ENCODE measurements at regions not wholly inside any gene's neighbourhood (a gene's known extent, or its start where the extent isn't known, plus 50 kb on each side); places are given as distances from the start of the nearest gene placed in this dataset.

GRCh38 chr2:55973673-55974072, 50.1 kb upstream of the EFEMP1 start:
- DNase-seq (ENCODE audit: low spot score) = no peak

GRCh38 chr2:55976681-55977080, 53.1 kb upstream of the EFEMP1 start:
- no peak for DNase-seq (ENCODE audit: low spot score)

GRCh38 chr2:55985406-55985805, 61.8 kb upstream of the EFEMP1 start:
- no peak for DNase-seq (ENCODE audit: low spot score)

DNA sequence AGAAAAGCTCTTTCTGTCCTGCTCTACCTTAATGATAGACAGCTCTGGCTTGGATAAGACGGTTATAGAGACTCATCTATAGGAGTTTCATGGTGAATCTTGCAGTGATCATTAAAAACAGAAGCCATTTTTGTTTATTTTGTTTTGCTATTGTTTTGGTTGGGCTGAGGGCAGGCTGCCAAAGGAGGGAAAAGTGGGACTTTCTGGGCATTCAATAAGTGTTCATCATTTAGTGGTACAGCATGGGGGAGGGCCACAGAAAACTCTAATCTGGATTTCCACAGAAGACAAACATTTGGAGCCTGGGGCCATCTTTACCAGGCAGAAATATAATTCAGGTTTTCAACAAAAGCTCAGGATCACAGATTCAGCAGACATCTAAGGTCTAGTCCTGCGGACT, 62.4 kb upstream of the EFEMP1 start:
- DNase-seq (ENCODE audit: low spot score) = no peak

- no peak for DNase-seq (ENCODE audit: low spot score)
Observed at GRCh38 chr2:55986700-55987440, 63.3 kb upstream of the EFEMP1 start.

DNA sequence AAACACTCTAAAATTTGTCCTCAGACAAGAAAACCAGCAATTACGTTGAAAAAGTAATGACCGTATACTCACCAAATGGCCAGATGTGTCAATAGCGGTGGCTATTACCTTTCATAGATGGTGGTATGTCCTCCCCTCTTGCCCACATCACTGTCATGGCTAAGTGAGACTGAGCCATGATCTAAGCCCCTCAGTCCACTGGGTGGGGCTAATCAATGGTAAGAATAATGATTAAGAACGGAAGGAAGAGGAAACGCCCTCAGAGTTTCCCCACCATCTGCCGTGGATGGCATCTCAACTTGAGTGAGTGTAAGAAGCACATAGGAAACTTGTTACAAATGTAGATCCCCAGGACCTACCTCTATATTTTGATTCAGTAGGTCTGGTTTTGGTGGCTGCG, 65.8 kb upstream of the EFEMP1 start:
- no peak for DNase-seq (ENCODE audit: low spot score)

DNA sequence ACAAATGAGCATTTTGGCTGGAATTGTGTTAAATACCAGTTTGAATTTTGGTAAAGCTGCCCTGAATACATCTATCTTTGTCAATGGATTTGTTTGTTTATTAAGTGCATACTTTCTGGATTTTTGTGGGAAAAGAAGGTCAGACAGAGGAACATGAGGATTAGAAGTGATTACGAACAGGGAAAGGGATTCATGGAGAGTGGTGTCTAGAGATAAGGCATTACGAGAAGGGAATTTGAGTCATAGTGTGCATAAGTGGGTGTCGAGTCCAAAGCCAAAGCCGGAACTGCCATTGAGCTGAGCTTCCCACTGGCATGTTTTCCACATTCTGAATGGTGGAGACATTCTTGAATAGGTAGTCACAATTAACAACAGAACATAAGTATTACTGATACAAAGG, 68.9 kb upstream of the EFEMP1 start:
- no peak for DNase-seq (ENCODE audit: low spot score)

- DNase-seq (ENCODE audit: low spot score) = no peak
Observed at GRCh38 chr2:55993685-55994084, 70.1 kb upstream of the EFEMP1 start.

DNA sequence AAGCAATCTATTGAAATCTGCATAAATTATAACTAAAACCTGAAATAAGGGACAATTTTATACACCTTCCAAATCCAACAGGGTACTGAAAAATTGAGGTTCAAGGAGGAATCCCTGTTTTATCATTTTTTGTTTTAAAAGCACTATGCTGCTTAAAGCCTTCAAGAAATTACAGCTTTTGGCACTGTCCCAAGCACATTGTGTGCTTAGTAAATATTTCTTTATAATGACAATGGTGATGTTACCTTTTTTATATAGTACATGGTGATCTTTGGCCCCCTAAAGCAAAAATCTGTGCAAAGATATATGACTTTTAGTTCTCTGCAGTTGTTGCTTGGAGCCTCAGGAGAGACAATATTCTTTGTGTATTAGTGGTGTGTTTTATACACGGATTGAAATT, 71.6 kb upstream of the EFEMP1 start:
- no peak for DNase-seq (ENCODE audit: low spot score)

DNA sequence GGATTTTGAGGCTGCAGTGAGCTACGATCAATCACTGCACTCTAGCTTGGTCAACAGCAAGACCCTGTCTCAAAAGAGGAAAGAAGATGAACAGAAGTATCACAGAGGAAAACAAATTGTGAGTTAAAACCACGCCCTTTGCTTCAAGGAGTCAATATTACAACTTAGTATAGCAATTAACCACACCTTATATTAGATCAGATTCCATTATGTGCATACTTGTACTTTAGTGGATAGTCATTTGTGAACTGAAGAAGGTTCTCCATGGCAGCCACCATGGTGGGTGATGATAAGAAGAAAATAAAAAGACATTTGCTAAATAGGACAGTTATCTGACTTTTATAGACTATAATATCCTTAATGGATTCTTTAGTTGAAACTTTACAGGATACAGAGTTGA, 72.3 kb upstream of the EFEMP1 start:
- DNase-seq (ENCODE audit: low spot score) = no peak

DNA sequence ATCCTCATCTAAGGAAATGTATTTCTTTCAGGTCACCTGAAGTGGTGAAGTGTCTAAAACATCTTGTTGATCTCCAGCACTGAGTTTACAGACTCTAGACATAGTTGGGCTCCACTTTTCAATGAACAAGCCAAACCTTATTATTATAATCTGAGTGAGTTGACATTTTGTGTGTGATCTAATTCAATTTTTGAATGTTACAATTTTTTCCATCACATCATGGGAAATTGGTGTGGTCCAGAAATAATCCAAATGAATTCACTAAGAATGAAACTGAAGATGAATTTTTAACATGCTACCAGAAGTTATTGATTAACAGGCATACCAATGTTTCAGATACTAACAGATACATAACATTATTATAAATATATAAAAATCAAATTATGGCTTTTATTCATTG, 75.6 kb upstream of the EFEMP1 start:
- DNase-seq (ENCODE audit: low spot score) = no peak

GRCh38 chr2:55999790-56000189, 76.2 kb upstream of the EFEMP1 start:
- DNase-seq (ENCODE audit: low spot score) = no peak

GRCh38 chr2:56001947-56002346, 78.4 kb upstream of the EFEMP1 start:
- no peak for DNase-seq (ENCODE audit: low spot score)

DNA sequence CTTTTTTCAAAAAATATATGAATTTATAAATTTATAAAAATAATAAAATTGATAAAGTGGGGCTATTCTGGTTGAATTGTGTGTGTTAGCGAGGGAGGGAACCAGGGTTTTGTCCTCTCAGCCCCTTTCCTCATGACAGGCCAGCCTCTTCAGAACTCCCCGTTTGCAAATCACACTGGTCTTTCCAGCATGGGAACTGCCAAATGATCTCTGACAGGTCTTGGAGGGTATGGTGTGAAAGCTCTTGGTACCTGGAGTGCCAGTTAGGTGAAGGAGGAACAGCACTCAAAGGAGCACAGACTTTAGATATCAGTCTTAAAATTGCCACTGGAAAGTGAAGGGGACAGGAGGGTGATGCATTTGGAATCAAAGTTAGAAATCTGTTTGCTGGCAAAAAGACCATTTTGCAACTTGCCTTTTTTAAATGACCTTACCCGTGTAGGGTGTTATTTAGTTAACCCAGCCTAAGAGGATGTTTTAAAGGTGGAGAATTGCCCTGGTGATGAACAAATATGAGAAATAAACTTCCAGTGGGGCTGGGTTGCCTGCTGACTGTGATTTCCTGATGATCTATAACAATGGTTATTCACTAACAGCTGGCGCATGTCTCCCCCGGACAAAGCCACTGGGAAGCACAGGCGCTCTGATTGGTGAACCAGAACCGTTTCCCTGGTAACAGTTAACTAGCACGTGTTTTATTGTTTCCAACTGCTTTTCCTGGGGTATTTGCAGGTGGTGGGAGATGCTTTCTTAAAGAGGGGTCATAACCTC, 85.3 kb upstream of the EFEMP1 start:
- DNase-seq (ENCODE audit: low spot score) = peak; percentile 49

- DNase-seq (ENCODE audit: low spot score) = no peak
Observed at GRCh38 chr2:56009758-56010458, 86.3 kb upstream of the EFEMP1 start.

DNA sequence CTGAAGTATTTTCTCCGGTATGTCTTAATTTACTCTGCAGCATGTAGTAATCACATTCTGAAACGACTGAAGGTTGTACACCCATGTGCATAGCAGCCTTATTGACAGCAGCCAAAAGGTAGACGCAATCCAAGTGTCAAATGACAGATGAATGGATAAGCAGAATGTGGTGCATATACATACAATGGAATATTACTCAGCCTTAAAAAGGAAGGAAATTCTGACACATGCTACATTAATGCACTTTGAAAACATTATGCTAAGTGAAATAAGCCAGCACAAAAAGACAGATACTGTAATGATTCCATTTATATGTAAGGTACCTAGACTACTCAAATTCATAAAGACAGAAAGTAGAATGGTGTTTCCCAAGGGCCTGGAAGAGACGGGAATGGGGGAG, 88.0 kb upstream of the EFEMP1 start:
- no peak for DNase-seq (ENCODE audit: low spot score)

- no peak for DNase-seq (ENCODE audit: low spot score)
Observed at GRCh38 chr2:56012221-56012765, 88.7 kb upstream of the EFEMP1 start.

GRCh38 chr2:56013475-56013874, 89.9 kb upstream of the EFEMP1 start:
- no peak for DNase-seq (ENCODE audit: low spot score)

GRCh38 chr2:56014046-56014730, 90.6 kb upstream of the EFEMP1 start:
- DNase-seq (ENCODE audit: low spot score) = no peak

GRCh38 chr2:56015711-56016115, 92.1 kb upstream of the EFEMP1 start:
- no peak for DNase-seq (ENCODE audit: low spot score)

GRCh38 chr2:56017784-56018183, 94.2 kb upstream of the EFEMP1 start:
- DNase-seq (ENCODE audit: low spot score) = no peak

GRCh38 chr2:56018267-56018666, 94.7 kb upstream of the EFEMP1 start:
- no peak for DNase-seq (ENCODE audit: low spot score)

Measured in ureter (tissue), 1 donor.